ENCODE measurements at regions not wholly inside any gene's neighbourhood (a gene's known extent, or its start where the extent isn't known, plus 50 kb on each side); places are given as distances from the start of the nearest gene placed in this dataset.

DNA sequence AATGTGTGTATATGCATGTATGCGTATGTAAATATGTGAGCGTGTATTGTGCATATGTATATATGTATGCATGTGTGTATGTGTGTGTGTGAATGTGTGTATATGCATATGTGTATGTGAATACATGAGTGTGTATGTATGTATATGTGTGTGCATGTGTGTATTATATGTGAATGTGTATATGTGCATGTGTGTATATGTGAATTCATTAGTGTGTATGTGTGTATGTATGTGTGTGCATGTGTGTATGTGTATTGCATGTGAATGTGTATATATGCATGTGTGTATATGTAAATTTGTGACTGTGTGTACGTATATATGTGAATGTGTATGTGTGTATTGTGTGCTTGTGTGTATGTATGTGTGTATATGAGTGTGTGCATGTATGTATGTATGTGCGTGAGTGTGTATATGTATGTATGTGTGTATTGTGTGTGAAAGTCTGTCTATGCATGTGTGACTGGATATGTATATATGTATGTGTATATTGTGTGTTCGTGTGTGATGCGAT, 455.9 kb downstream of the TYW1 start:
- Histone ChIP-seq H3K9me3 (ENCODE audit: low read depth, low read length) (no peaks in the 10 kb centered on the region), H3K27ac (ENCODE audit: low read depth, low read length) (no peak overlapping the region), H3K4me1 (ENCODE audit: insufficient read depth, low read length) (no peaks in the 10 kb centered on the region), H3K79me2 (ENCODE audit: insufficient read depth, low read length) (no peaks in the 10 kb centered on the region), H4K20me1 (ENCODE audit: insufficient read depth, low read length) (no peaks in the 10 kb centered on the region), H3K4me3 (ENCODE audit: insufficient read depth, low read length) (no peak overlapping the region), H3K27me3 (ENCODE audit: insufficient read depth, low read length) (no peaks in the 10 kb centered on the region), H2AFZ (ENCODE audit: low read length) (no peak overlapping the region), H3K36me3 (ENCODE audit: insufficient read depth, low read length) (no peaks in the 10 kb centered on the region), H3K4me2 (ENCODE audit: insufficient read depth, low read length) (no peak overlapping the region)
- no peak for DNase-seq (ENCODE audit: insufficient read length, low spot score, missing footprints)
- no peak for TF ChIP-seq CTCF (IDR thresholded peaks at IDR 0.05; ENCODE audit: extremely low read depth, low read depth, low read length)

DNA sequence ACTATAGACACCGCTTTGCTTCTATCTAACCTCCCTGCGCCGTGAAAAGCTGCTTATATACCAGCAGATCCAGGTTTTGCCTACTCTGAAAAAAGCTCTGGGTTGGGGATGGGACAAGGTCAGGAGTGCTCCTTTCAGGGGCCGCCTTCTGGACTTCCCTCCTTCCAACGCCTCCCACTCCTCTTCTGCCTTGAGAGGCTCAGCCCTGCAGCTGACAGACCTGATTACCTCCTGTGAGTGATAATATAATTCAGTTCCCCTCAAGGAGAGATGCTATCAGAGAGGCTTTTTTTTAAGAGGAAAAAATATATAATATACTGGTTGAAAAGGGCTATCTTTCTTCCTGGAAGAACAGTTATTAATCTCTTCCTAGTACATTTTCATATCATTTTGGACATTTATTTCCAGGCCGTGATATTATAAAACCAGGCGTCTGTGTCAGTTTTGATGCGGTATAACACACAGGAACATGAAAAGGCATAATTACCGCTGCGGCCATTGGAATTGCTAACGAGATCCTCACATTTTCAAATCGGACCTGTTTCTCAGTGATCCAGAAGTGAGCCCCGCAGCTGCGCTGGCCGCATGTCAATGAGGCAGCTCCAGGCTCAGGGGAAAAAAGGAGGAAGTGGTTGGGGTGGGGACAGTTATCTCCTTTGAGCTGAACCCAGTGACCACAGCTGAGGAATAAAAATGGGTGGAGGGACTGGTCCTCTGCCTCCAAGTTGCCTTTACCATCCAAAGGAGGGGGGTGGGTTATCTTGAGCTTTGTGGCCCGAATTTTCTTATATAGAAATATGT, 457.1 kb downstream of the TYW1 start:
- Histone ChIP-seq H3K27me3 (ENCODE audit: insufficient read depth, low read length) (no peaks in the 10 kb centered on the region), H3K27ac (ENCODE audit: low read depth, low read length) (no peak overlapping the region), H3K9me3 (ENCODE audit: low read depth, low read length) (no peaks in the 10 kb centered on the region), H3K4me2 (ENCODE audit: insufficient read depth, low read length) (no peak overlapping the region), H3K79me2 (ENCODE audit: insufficient read depth, low read length) (no peaks in the 10 kb centered on the region), H3K36me3 (ENCODE audit: insufficient read depth, low read length) (no peaks in the 10 kb centered on the region), H2AFZ (ENCODE audit: low read length) (no peak overlapping the region), H4K20me1 (ENCODE audit: insufficient read depth, low read length) (no peaks in the 10 kb centered on the region), H3K4me1 (ENCODE audit: insufficient read depth, low read length) (no peaks in the 10 kb centered on the region), H3K4me3 (ENCODE audit: insufficient read depth, low read length) (no peak overlapping the region)
- no peak for TF ChIP-seq CTCF (IDR thresholded peaks at IDR 0.05; ENCODE audit: extremely low read depth, low read depth, low read length)
- no peak for DNase-seq (ENCODE audit: insufficient read length, low spot score, missing footprints)

DNA sequence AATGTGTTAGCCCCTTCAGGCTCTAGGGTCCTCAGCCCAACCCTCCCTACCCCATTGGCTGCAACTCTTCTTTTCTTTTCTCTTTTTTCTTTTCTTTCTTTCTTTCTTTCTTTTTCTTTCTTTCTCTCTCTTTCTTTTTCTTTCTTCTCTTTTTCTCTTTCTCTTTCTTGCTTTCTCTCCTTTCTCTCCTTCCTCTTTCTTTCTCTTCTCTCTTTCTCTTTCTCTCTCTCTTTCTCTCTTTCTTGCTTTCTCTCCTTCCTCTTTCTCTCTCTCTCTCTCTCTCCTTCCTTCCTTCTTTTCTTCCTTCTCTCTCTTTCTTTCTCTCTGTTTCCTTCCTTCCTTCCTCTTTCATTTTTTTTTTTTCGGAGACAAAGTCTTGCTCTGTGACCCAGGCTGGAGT, 458.9 kb downstream of the TYW1 start:
- no peak overlapping the region for H3K4me2 ChIP-seq (ENCODE audit: insufficient read depth, low read length)
- H3K79me2 ChIP-seq (ENCODE audit: insufficient read depth, low read length): no peaks in the 10 kb centered on the region
- no peak overlapping the region for H3K4me3 ChIP-seq (ENCODE audit: insufficient read depth, low read length)
- no peak overlapping the region for H3K27ac ChIP-seq (ENCODE audit: low read depth, low read length)
- TF ChIP-seq CTCF (IDR thresholded peaks at IDR 0.05; ENCODE audit: extremely low read depth, low read depth, low read length): no peak
- H3K36me3 ChIP-seq (ENCODE audit: insufficient read depth, low read length): no peaks in the 10 kb centered on the region
- no peaks in the 10 kb centered on the region for H4K20me1 ChIP-seq (ENCODE audit: insufficient read depth, low read length)
- no peak overlapping the region for H2AFZ ChIP-seq (ENCODE audit: low read length)
- no peaks in the 10 kb centered on the region for H3K4me1 ChIP-seq (ENCODE audit: insufficient read depth, low read length)
- H3K9me3 ChIP-seq (ENCODE audit: low read depth, low read length): no peaks in the 10 kb centered on the region
- no peak for DNase-seq (ENCODE audit: insufficient read length, low spot score, missing footprints)
- H3K27me3 ChIP-seq (ENCODE audit: insufficient read depth, low read length): no peaks in the 10 kb centered on the region

GRCh38 chr7:67462781-67463191, 466.2 kb downstream of the TYW1 start:
- Histone ChIP-seq H2AFZ (ENCODE audit: low read length) (no peak overlapping the region), H3K27me3 (ENCODE audit: insufficient read depth, low read length) (no peaks in the 10 kb centered on the region), H3K79me2 (ENCODE audit: insufficient read depth, low read length) (no peaks in the 10 kb centered on the region), H3K4me2 (ENCODE audit: insufficient read depth, low read length) (no peak overlapping the region), H3K4me1 (ENCODE audit: insufficient read depth, low read length) (no peaks in the 10 kb centered on the region), H4K20me1 (ENCODE audit: insufficient read depth, low read length) (no peaks in the 10 kb centered on the region), H3K9me3 (ENCODE audit: low read depth, low read length) (no peaks in the 10 kb centered on the region), H3K4me3 (ENCODE audit: insufficient read depth, low read length) (no peak overlapping the region), H3K36me3 (ENCODE audit: insufficient read depth, low read length) (no peaks in the 10 kb centered on the region), H3K27ac (ENCODE audit: low read depth, low read length) (no peak overlapping the region)
- TF ChIP-seq CTCF (IDR thresholded peaks at IDR 0.05; ENCODE audit: extremely low read depth, low read depth, low read length): no peak
- DNase-seq (ENCODE audit: insufficient read length, low spot score, missing footprints): no peak

Data from osteoblast (primary cell).